Medulla oblongata (tissue), 1 donor: ENCODE measurements at regions not wholly inside any gene's neighbourhood (a gene's known extent, or its start where the extent isn't known, plus 50 kb on each side); places are given as distances from the start of the nearest gene placed in this dataset.
"Not testable (repeated sequence)": the region's sequence is repeated elsewhere in the genome, so short reads cannot be mapped to it uniquely, and the experiment has no call there.

ENCODE experiments used
- DNase-seq: peaks from one replicate; pipeline ENCODE4 v3.0.0-alpha.2; 2015; ENCODE audit errors: extremely low spot score

DNA sequence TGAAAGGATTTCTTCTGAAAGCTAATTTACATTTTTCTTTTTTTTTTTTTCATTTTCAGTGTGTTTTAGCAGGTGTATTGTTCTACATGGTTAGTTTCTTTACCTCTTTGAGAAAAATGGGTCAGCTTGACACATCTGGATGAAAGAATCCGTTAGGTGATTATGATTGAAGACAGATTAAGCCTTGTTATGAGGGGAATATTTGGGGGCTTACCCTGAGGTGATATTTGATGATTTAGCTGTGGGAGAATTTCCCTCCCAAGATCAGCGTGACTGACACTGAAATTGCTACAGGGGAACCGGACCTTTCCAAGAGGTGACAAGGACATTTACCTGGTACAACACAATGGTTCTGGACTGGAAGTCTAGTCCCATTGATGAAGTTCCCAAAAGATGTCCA, 147.5 kb downstream of the NFKBIZ start:
- no peak for DNase-seq

GRCh38 chr3:101998256-101998926, 149.1 kb downstream of the NFKBIZ start:
- DNase-seq, result no peak

DNA sequence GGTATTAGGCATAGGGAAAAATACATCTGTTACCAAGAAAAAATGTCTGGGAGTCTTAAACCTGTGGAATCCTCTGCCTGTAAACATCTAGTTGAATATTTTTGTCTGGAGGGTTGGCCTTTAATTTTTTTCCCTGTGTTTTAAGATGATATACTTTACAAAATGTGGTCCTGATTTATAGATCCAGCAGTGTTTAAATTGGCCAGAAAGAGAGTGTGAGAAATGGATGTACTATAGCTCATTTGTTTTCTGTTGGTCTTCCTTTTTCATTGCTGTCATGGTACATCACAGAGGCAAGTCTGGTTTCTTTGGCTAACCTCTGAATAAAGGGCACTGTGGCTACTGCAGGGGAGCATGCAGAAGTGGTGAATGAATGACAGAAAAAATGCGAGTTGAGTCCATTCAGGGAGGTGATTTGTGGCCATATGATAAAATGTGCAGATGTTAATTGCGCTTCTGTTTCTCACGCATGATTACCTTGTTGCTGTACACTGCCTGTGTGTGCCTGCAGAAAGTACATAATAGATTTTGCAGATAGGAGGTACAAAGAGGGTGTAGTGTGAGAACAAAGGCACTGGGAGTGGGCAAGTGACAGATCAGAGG, 150.0 kb downstream of the NFKBIZ start:
- DNase-seq, result no peak

- DNase-seq, result no peak
These were observed 151.4 kb downstream of the NFKBIZ start for GRCh38 chr3:102000620-102001209.

DNA sequence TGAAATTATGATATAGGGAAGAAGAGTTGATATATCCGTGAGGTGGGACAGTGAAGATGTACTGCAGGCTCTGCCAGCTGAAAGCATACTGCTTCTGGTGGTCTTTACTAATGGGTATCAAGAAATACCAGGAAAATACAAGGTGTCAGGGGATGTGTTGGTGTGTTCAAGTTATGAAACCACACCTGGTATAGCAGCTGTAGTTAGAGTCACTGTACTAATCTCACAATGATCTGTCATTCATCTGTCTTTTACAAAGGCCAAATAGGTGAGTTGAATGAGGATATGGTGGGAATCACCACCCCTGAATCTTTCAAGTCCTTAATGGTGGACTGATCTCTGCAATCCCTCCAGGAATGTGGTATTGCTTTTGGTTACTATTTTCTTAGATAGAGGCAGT, 152.7 kb downstream of the NFKBIZ start:
- no peak for DNase-seq

- no peak for DNase-seq
These were observed 155.2 kb downstream of the NFKBIZ start for GRCh38 chr3:102004561-102004960.

- no peak for DNase-seq
These were observed 156.2 kb downstream of the NFKBIZ start for GRCh38 chr3:102005551-102005950.

DNA sequence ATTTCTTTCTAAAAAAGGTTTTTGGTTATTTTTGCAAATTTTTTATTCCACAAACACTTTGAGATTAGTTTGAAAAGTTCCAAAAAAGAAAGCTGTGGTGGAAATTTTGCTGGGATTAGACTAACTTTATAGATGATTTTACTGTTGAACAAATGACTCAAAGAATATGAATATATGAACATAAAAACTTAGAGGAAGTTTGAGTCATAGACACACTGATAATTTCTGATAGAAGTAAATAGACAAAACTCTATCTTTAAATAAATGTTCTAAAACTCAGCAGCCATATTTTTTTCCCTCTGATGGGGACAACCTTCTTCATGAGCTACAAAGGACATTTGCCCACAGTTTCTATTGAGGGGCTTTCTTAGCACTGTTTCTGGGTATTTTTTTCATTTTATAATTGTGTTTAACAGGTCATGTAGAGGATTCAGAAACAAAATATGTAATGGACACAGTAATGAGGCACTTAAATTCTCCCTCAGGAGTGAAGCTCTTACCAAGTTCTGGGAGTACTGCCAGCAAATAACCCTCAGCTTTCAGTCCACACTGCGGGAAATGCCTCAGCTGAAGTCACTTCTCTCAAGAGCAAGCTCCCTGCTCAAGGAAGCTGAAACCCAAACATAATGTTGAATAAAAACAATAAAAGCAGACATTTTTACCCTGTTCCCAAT, 157.6 kb downstream of the NFKBIZ start:
- peak; percentile 44 for DNase-seq

DNA sequence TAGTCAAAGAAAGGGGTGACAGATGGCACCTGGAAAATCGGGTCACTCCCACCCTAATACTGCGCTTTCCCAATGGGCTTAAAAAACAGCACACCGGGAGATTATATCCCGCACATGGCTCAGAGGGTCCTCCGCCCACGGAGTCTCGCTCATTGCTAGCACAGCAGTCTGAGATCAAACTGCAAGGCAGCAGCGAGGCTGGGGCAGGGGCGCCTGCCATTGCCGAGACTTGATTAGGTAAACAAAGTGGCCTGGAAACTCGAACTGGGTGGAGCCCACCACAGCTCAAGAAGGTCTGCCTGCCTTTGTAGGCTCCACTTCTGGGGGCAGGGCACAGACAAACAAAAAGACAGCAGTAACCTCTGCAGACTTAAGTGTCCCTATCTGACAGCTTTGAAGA, 159.1 kb downstream of the NFKBIZ start:
- DNase-seq, result not testable (repeated sequence)

- DNase-seq, result no peak
These were observed 167.1 kb downstream of the NFKBIZ start for GRCh38 chr3:102016417-102016816.

GRCh38 chr3:102017784-102018183, 168.5 kb downstream of the NFKBIZ start:
- no peak for DNase-seq

- DNase-seq, result peak; percentile 35
These were observed 169.2 kb downstream of the NFKBIZ start for GRCh38 chr3:102018551-102018950.

GRCh38 chr3:102020735-102021134, 171.4 kb downstream of the NFKBIZ start:
- peak; percentile 37 for DNase-seq

DNA sequence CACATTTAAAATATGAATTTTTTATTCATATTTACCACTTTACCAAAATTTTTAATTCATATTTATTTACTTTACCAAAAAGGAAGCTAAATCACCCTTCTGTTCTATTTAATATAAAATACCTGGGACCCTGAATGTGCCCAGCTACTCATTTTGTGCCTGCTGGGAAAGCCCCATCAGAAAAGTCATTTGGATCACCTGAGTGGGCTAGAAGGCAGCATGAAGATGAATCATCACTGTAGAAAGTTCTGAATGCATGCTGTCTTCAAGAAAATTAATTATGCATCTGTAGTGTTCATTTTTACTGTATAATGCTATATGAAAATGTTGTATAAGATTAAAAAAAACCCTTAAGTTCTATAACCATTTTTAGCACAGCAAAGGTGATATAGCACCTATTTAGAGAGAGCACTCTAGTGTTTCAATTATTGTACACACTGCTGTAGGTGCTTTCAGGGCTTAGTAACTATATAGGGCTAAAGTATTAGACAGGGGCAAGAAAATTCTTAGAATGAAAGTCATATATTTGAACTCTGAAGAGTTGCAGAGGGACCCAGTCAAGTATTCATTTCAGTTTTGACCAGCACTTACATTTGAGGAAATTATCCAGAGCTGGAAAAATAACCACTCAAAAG, 175.1 kb downstream of the NFKBIZ start:
- no peak for DNase-seq

- DNase-seq, result no peak
These were observed 176.4 kb downstream of the NFKBIZ start for GRCh38 chr3:102025606-102026270.

DNA sequence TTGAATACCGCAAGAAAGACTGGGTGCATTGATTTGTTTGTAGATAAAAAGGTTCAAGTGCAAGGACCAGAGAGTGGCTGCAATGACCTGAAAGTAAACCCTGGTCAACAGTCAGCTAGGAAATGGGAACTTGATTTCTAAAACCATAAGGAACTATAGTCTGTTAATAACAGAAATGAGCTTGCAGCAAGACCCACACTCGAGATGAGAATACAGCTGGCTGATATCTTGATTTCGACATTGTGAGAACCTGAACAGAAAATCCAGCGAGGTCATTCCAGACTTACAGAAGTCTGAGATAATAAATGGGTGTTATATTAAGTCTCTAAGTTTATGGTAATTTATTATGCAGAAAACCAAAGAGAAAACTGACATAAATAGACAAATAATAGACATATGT, 177.3 kb downstream of the NFKBIZ start:
- DNase-seq, result no peak

GRCh38 chr3:102030661-102031060, 181.3 kb downstream of the NFKBIZ start:
- no peak for DNase-seq

DNA sequence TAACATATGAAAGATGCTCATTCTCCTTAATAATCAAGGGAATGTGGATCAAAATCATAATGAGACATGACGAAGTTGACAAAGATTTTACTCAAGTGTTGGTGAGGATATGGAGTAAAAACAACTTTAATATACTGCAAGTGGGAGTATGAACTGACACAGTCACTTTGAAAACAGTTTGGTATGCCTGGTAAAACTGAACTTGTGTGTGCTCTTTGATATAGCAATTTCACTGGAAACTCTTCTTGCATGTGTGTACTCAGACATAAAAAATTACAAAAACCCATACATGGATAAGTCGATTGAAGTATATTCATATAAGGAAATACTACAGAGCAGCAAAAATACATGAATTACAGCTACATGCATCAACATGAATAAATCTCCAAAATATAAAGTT, 182.5 kb downstream of the NFKBIZ start:
- no peak for DNase-seq

DNA sequence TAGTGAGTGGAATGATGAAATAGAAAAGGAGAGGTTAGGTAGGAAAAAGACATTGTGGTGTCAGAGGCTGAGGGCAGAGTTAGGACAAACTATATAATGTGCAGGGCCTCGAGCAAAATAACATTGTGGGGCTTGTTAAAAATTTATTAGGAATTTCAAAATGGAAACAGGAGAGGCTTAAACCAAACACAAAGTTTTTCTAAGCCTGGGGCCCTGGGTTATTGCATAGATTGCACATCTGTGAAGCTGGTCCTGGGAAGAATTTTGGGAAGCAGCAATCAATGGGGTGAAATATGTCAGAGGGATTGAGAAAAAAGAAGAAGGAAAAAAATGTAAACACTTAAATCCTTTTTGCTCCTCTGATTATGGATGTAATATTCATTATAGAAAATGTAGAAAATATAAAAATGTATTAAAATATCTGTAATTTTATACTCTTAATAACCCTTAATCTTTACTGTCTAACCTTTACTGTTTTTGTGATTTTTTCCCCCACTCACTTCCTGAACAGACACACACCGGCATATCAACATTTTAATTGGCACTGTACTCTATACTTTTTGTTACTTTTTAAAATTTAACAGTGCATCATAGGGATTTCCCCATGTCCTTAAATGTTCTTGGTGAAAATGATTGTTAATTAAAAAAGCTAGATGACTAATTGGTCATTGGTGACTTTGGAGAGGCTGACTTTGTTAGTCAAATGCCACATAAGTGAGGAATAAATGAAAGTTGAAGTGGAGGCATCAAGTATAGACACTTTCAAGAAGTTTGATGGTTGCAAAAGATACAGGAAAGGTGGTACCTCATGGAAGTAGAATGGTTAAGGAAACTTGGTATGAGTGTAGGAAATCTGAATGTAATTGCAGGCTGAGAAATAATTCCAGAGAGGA, 183.4 kb downstream of the NFKBIZ start:
- DNase-seq, result no peak

- no peak for DNase-seq
These were observed 185.5 kb downstream of the NFKBIZ start for GRCh38 chr3:102034639-102035451.
